ENCODE measurements at regions not wholly inside any gene's neighbourhood (a gene's known extent, or its start where the extent isn't known, plus 50 kb on each side); places are given as distances from the start of the nearest gene placed in this dataset.

- Histone ChIP-seq H3K4me2 (ENCODE audit: insufficient read depth, low read length) (no peak overlapping the region), H2AFZ (ENCODE audit: low read length) (no peak overlapping the region), H4K20me1 (ENCODE audit: insufficient read depth, low read length) (no peaks in the 10 kb centered on the region), H3K4me3 (ENCODE audit: insufficient read depth, low read length) (no peak overlapping the region), H3K36me3 (ENCODE audit: insufficient read depth, low read length) (no peaks in the 10 kb centered on the region), H3K9me3 (ENCODE audit: low read depth, low read length) (no peaks in the 10 kb centered on the region), H3K4me1 (ENCODE audit: insufficient read depth, low read length) (peaks cover 2% of the 10 kb centered on the region), H3K79me2 (ENCODE audit: insufficient read depth, low read length) (no peaks in the 10 kb centered on the region), H3K27ac (ENCODE audit: low read depth, low read length) (no peak overlapping the region), H3K27me3 (ENCODE audit: insufficient read depth, low read length) (peaks cover 2% of the 10 kb centered on the region)
- TF ChIP-seq CTCF (IDR thresholded peaks at IDR 0.05; ENCODE audit: extremely low read depth, low read depth, low read length): no peak
- DNase-seq (ENCODE audit: insufficient read length, low spot score, missing footprints): no peak
Observed at GRCh38 chr3:31289584-31289983, 243.1 kb upstream of the STT3B start.

GRCh38 chr3:31290046-31290445 is 242.7 kb upstream of the STT3B start:
- no peaks in the 10 kb centered on the region for H3K79me2 ChIP-seq (ENCODE audit: insufficient read depth, low read length)
- no peaks in the 10 kb centered on the region for H4K20me1 ChIP-seq (ENCODE audit: insufficient read depth, low read length)
- peaks cover 4% of the 10 kb centered on the region for H3K27me3 ChIP-seq (ENCODE audit: insufficient read depth, low read length)
- H3K4me3 ChIP-seq (ENCODE audit: insufficient read depth, low read length): no peak overlapping the region
- DNase-seq (ENCODE audit: insufficient read length, low spot score, missing footprints): no peak
- no peak overlapping the region for H3K4me2 ChIP-seq (ENCODE audit: insufficient read depth, low read length)
- no peaks in the 10 kb centered on the region for H3K36me3 ChIP-seq (ENCODE audit: insufficient read depth, low read length)
- TF ChIP-seq CTCF (IDR thresholded peaks at IDR 0.05; ENCODE audit: extremely low read depth, low read depth, low read length): no peak
- peaks cover 3% of the 10 kb centered on the region for H3K4me1 ChIP-seq (ENCODE audit: insufficient read depth, low read length)
- no peaks in the 10 kb centered on the region for H3K9me3 ChIP-seq (ENCODE audit: low read depth, low read length)
- H2AFZ ChIP-seq (ENCODE audit: low read length): no peak overlapping the region
- no peak overlapping the region for H3K27ac ChIP-seq (ENCODE audit: low read depth, low read length)

GRCh38 chr3:31291818-31292217 is 240.9 kb upstream of the STT3B start:
- DNase-seq (ENCODE audit: insufficient read length, low spot score, missing footprints): no peak
- TF ChIP-seq CTCF (IDR thresholded peaks at IDR 0.05; ENCODE audit: extremely low read depth, low read depth, low read length): no peak

GRCh38 chr3:31294430-31295149 is 238.1 kb upstream of the STT3B start:
- Histone ChIP-seq H3K27me3 (ENCODE audit: insufficient read depth, low read length) (peaks cover 4% of the 10 kb centered on the region), H2AFZ (ENCODE audit: low read length) (no peak overlapping the region), H3K4me2 (ENCODE audit: insufficient read depth, low read length) (no peak overlapping the region), H3K4me3 (ENCODE audit: insufficient read depth, low read length) (no peak overlapping the region), H3K36me3 (ENCODE audit: insufficient read depth, low read length) (no peaks in the 10 kb centered on the region), H4K20me1 (ENCODE audit: insufficient read depth, low read length) (no peaks in the 10 kb centered on the region), H3K4me1 (ENCODE audit: insufficient read depth, low read length) (peaks cover 3% of the 10 kb centered on the region), H3K9me3 (ENCODE audit: low read depth, low read length) (no peaks in the 10 kb centered on the region), H3K79me2 (ENCODE audit: insufficient read depth, low read length) (no peaks in the 10 kb centered on the region), H3K27ac (ENCODE audit: low read depth, low read length) (no peak overlapping the region)
- DNase-seq (ENCODE audit: insufficient read length, low spot score, missing footprints): no peak
- TF ChIP-seq CTCF (IDR thresholded peaks at IDR 0.05; ENCODE audit: extremely low read depth, low read depth, low read length): no peak

More at GRCh38 chr3:31291818-31292217, 240.9 kb upstream of the STT3B start:
- no peak overlapping the region for H3K4me3 ChIP-seq (ENCODE audit: insufficient read depth, low read length)
- H3K4me1 ChIP-seq (ENCODE audit: insufficient read depth, low read length): peaks cover 3% of the 10 kb centered on the region
- H3K36me3 ChIP-seq (ENCODE audit: insufficient read depth, low read length): no peaks in the 10 kb centered on the region
- H3K27ac ChIP-seq (ENCODE audit: low read depth, low read length): no peak overlapping the region
- H3K9me3 ChIP-seq (ENCODE audit: low read depth, low read length): no peaks in the 10 kb centered on the region
- no peaks in the 10 kb centered on the region for H4K20me1 ChIP-seq (ENCODE audit: insufficient read depth, low read length)
- no peak overlapping the region for H3K4me2 ChIP-seq (ENCODE audit: insufficient read depth, low read length)
- H3K79me2 ChIP-seq (ENCODE audit: insufficient read depth, low read length): no peaks in the 10 kb centered on the region
- H2AFZ ChIP-seq (ENCODE audit: low read length): no peak overlapping the region
- H3K27me3 ChIP-seq (ENCODE audit: insufficient read depth, low read length): peaks cover 4% of the 10 kb centered on the region
